ENCODE measurements at regions not wholly inside any gene's neighbourhood (a gene's known extent, or its start where the extent isn't known, plus 50 kb on each side); places are given as distances from the start of the nearest gene placed in this dataset.
"Not testable (repeated sequence)": the region's sequence is repeated elsewhere in the genome, so short reads cannot be mapped to it uniquely, and the experiment has no call there.

- no peak for DNase-seq (ENCODE audit: extremely low spot score, insufficient read length, low read depth)
- FAIRE-seq: no peak
These were observed 682.6 kb downstream of the JRKL start for GRCh38 chr11:97072420-97072819.

GRCh38 chr11:97076666-97077065 lies 686.9 kb downstream of the JRKL start:
- FAIRE-seq; DNase-seq (ENCODE audit: extremely low spot score, insufficient read length, low read depth): not testable (repeated sequence)

GRCh38 chr11:97078443-97078842 lies 688.6 kb downstream of the JRKL start:
- FAIRE-seq (no peak), DNase-seq (ENCODE audit: extremely low spot score, insufficient read length, low read depth) (no peak)

- no peak for FAIRE-seq
- no peak for DNase-seq (ENCODE audit: extremely low spot score, insufficient read length, low read depth)
These were observed 689.4 kb downstream of the JRKL start for GRCh38 chr11:97079244-97079643.

- no peak for DNase-seq (ENCODE audit: extremely low spot score, insufficient read length, low read depth)
- FAIRE-seq: no peak
These were observed 697.6 kb downstream of the JRKL start for GRCh38 chr11:97087419-97087818.

- no peak for FAIRE-seq
- no peak for DNase-seq (ENCODE audit: extremely low spot score, insufficient read length, low read depth)
These were observed 703.0 kb downstream of the JRKL start for GRCh38 chr11:97092823-97093222.

- DNase-seq (ENCODE audit: extremely low spot score, insufficient read length, low read depth); FAIRE-seq: not testable (repeated sequence)
These were observed 712.4 kb downstream of the JRKL start for GRCh38 chr11:97102180-97102579.

- no peak for FAIRE-seq
These were observed 717.8 kb downstream of the JRKL start for GRCh38 chr11:97107604-97108003.

GRCh38 chr11:97109078-97109477 lies 719.3 kb downstream of the JRKL start:
- DNase-seq (ENCODE audit: extremely low spot score, insufficient read length, low read depth) (no peak), FAIRE-seq (no peak)

More at GRCh38 chr11:97107604-97108003, 717.8 kb downstream of the JRKL start:
- no peak for DNase-seq (ENCODE audit: extremely low spot score, insufficient read length, low read depth)

GRCh38 chr11:97110376-97110775 lies 720.6 kb downstream of the JRKL start:
- FAIRE-seq (no peak), DNase-seq (ENCODE audit: extremely low spot score, insufficient read length, low read depth) (no peak)

GRCh38 chr11:97111559-97111958 lies 721.7 kb downstream of the JRKL start:
- DNase-seq (ENCODE audit: extremely low spot score, insufficient read length, low read depth) (no peak), FAIRE-seq (no peak)

- DNase-seq (ENCODE audit: extremely low spot score, insufficient read length, low read depth): no peak
- FAIRE-seq: no peak
These were observed 728.9 kb downstream of the JRKL start for GRCh38 chr11:97118614-97119200.

- DNase-seq (ENCODE audit: extremely low spot score, insufficient read length, low read depth) (no peak), FAIRE-seq (no peak)
These were observed 733.4 kb downstream of the JRKL start for GRCh38 chr11:97123237-97123636.

- DNase-seq (ENCODE audit: extremely low spot score, insufficient read length, low read depth): no peak
- FAIRE-seq: no peak
These were observed 746.3 kb downstream of the JRKL start for GRCh38 chr11:97136067-97136466.

GRCh38 chr11:97140885-97141494 lies 751.2 kb downstream of the JRKL start:
- no peak for DNase-seq (ENCODE audit: extremely low spot score, insufficient read length, low read depth)

GRCh38 chr11:97143463-97143862 lies 753.6 kb downstream of the JRKL start:
- no peak for FAIRE-seq
- no peak for DNase-seq (ENCODE audit: extremely low spot score, insufficient read length, low read depth)

More at GRCh38 chr11:97140885-97141494, 751.2 kb downstream of the JRKL start:
- FAIRE-seq: peak; percentile 60

GRCh38 chr11:97149741-97150140 lies 759.9 kb downstream of the JRKL start:
- no peak for FAIRE-seq
- no peak for DNase-seq (ENCODE audit: extremely low spot score, insufficient read length, low read depth)

GRCh38 chr11:97157221-97157740 lies 767.5 kb downstream of the JRKL start:
- FAIRE-seq: no peak

GRCh38 chr11:97158243-97158642 lies 768.4 kb downstream of the JRKL start:
- no peak for DNase-seq (ENCODE audit: extremely low spot score, insufficient read length, low read depth)
- no peak for FAIRE-seq

More at GRCh38 chr11:97157221-97157740, 767.5 kb downstream of the JRKL start:
- DNase-seq (ENCODE audit: extremely low spot score, insufficient read length, low read depth): no peak

GRCh38 chr11:97163631-97164191 lies 773.9 kb downstream of the JRKL start:
- no peak for FAIRE-seq
- DNase-seq (ENCODE audit: extremely low spot score, insufficient read length, low read depth): no peak

All from GM18507 (cell line).